Neural cell (in vitro differentiated cells): ENCODE measurements at regions not wholly inside any gene's neighbourhood (a gene's known extent, or its start where the extent isn't known, plus 50 kb on each side); places are given as distances from the start of the nearest gene placed in this dataset.

Experiments
- H2AFZ ChIP-seq: fragments of 200-600, 300-800 bp; sonication (generic), shearing (Covaris generic); 2 replicates; pipeline ENCODE4 v1.6.0; 2014; ENCODE audit warnings: low read depth, mild to moderate bottlenecking, antibody characterized with exemption, low read length, moderate library complexity
- H3F3A ChIP-seq: fragments of 200-600 bp; shearing (Covaris generic); 2 replicates; pipeline ENCODE4 v1.6.1; 2016; ENCODE audit warnings: mild to moderate bottlenecking, moderate library complexity, mixed read lengths, antibody characterized with exemption, low read length; ENCODE audit not compliant: insufficient read depth, poor library complexity, severe bottlenecking
- H3K27ac ChIP-seq: fragments of 200-600, 300-800 bp; sonication (generic), shearing (Covaris generic); 2 replicates; pipeline ENCODE4 v1.5.1; 2014; ENCODE audit warnings: mild to moderate bottlenecking, low read length, moderate library complexity
- H3K27me3 ChIP-seq: fragments of 300-800, 200-600 bp; sonication (generic), shearing (Covaris generic); 2 replicates; pipeline ENCODE4 v1.6.0; 2014; ENCODE audit warnings: mild to moderate bottlenecking, low read depth, low read length, moderate library complexity; ENCODE audit not compliant: insufficient read depth
- H3K36me3 ChIP-seq: fragments of 300-800, 200-600 bp; sonication (generic), shearing (Covaris generic); 2 replicates; pipeline ENCODE4 v1.5.1; 2014; ENCODE audit warnings: mild to moderate bottlenecking, antibody characterized with exemption, low read length, moderate library complexity; ENCODE audit not compliant: insufficient read depth
- H3K4me2 ChIP-seq: fragments of 300-800, 200-600 bp; sonication (generic), shearing (Covaris generic); 2 replicates; pipeline ENCODE4 v1.6.0; 2014; ENCODE audit warnings: mild to moderate bottlenecking, low read length
- H3K4me3 ChIP-seq: fragments of 300-800, 200-600 bp; sonication (generic), shearing (Covaris generic); 2 replicates; pipeline ENCODE4 v1.5.1; 2014; ENCODE audit warnings: mild to moderate bottlenecking, low read length, moderate library complexity
- H3K79me2 ChIP-seq: fragments of 200-600 bp; shearing (Covaris generic); replicated peaks from 2 replicates; pipeline ENCODE4 v1.6.0; 2014; ENCODE audit warnings: mild to moderate bottlenecking, low read length, moderate library complexity; ENCODE audit not compliant: insufficient read depth
- H3K9ac ChIP-seq: fragments of 300-800, 200-600 bp; sonication (generic), shearing (Covaris generic); 2 replicates; pipeline ENCODE4 v1.6.1; 2016; ENCODE audit warnings: mild to moderate bottlenecking, low read length, mixed read lengths
- H3K9me2 ChIP-seq: fragments of 200-600 bp; shearing (Covaris generic); 2 replicates; pipeline ENCODE4 v1.6.1; 2016; ENCODE audit warnings: mild to moderate bottlenecking, low read length, mixed read lengths; ENCODE audit not compliant: insufficient read depth
- H3K9me3 ChIP-seq: fragments of 200-600, 300-800 bp; sonication (generic), shearing (Covaris generic); 2 replicates; pipeline ENCODE4 v1.6.1; 2016; ENCODE audit warnings: mild to moderate bottlenecking, mixed run types, low read length, moderate library complexity, mixed read lengths
- H4K20me1 ChIP-seq: fragments of 200-600 bp; shearing (Covaris generic); 2 replicates; pipeline ENCODE4 v1.6.1; 2016; ENCODE audit warnings: mild to moderate bottlenecking, mixed run types; ENCODE audit not compliant: insufficient read depth
- CTCF ChIP-seq: fragments of 450-650 bp; IDR thresholded peaks from 2 replicates; pipeline ENCODE4 v1.5.1; 2014; ENCODE audit warnings: antibody characterized with exemption, mild to moderate bottlenecking, moderate library complexity; ENCODE audit not compliant: poor library complexity, severe bottlenecking
- EP300 ChIP-seq: fragments of 450-650 bp; conservative IDR thresholded peaks from 2 replicates; pipeline ENCODE4 v1.6.1; 2014; ENCODE audit warnings: antibody characterized with exemption, mild to moderate bottlenecking, moderate library complexity; ENCODE audit not compliant: poor library complexity, severe bottlenecking
- EZH2 ChIP-seq: fragments of 200-600, 300-800 bp; shearing (Covaris generic), sonication (generic); IDR thresholded peaks from 2 replicates; pipeline ENCODE4 v1.6.1; 2014; ENCODE audit warnings: antibody characterized with exemption, low read length, borderline replicate concordance, mild to moderate bottlenecking; ENCODE audit not compliant: insufficient read depth, poor library complexity, severe bottlenecking
- MXI1 ChIP-seq: fragments of 450-650 bp; conservative IDR thresholded peaks from 2 replicates; pipeline ENCODE4 v1.6.1; 2014; ENCODE audit warnings: antibody characterized with exemption, mild to moderate bottlenecking; ENCODE audit not compliant: poor library complexity, severe bottlenecking
- POLR2AphosphoS5 ChIP-seq: IDR thresholded peaks from 2 replicates; pipeline ENCODE4 v1.6.1; 2012
- RAD21 ChIP-seq: fragments of 450-650 bp; conservative IDR thresholded peaks from 2 replicates; pipeline ENCODE4 v1.6.1; 2014; ENCODE audit warnings: antibody characterized with exemption, mild to moderate bottlenecking, moderate library complexity
- REST ChIP-seq: IDR thresholded peaks from 2 replicates; pipeline ENCODE4 v1.6.1; 2012; ENCODE audit warnings: borderline replicate concordance
- SMC3 ChIP-seq: fragments of 450-650 bp; conservative IDR thresholded peaks from 2 replicates; pipeline ENCODE4 v1.6.1; 2014; ENCODE audit warnings: antibody characterized with exemption, mild to moderate bottlenecking, moderate library complexity; ENCODE audit not compliant: poor library complexity
- TAF1 ChIP-seq: IDR thresholded peaks from 2 replicates; pipeline ENCODE4 v1.6.1; 2012; ENCODE audit warnings: low read depth

GRCh38 chr13:62525652-62526051 is 1110.0 kb upstream of the PCDH20 start:
- H3K36me3 ChIP-seq: no peaks in the 10 kb centered on the region
- H2AFZ ChIP-seq: no peak overlapping the region
- no peaks in the 10 kb centered on the region for H3K9me3 ChIP-seq
- no peak for TF ChIP-seq MXI1
- H3K79me2 ChIP-seq: no peaks in the 10 kb centered on the region
- H3K4me2 ChIP-seq: no peak overlapping the region
- no peaks in the 10 kb centered on the region for H3K27me3 ChIP-seq
- H4K20me1 ChIP-seq: no peaks in the 10 kb centered on the region
- H3K9ac ChIP-seq: no peak overlapping the region
- no peaks in the 10 kb centered on the region for H3F3A ChIP-seq
- no peaks in the 10 kb centered on the region for H3K9me2 ChIP-seq
- no peak overlapping the region for H3K4me3 ChIP-seq
- H3K27ac ChIP-seq: no peak overlapping the region

GRCh38 chr13:62524498-62524897 is 1108.8 kb upstream of the PCDH20 start:
- H3K9me2 ChIP-seq: no peaks in the 10 kb centered on the region
- no peak overlapping the region for H3K27ac ChIP-seq
- H3K27me3 ChIP-seq: no peaks in the 10 kb centered on the region
- TF ChIP-seq REST (no peak), CTCF (no peak), RAD21 (no peak), EZH2 (no peak)
- no peaks in the 10 kb centered on the region for H3K79me2 ChIP-seq
- H3K9ac ChIP-seq: no peak overlapping the region
- no peak overlapping the region for H3K4me2 ChIP-seq
- no peaks in the 10 kb centered on the region for H4K20me1 ChIP-seq
- no peaks in the 10 kb centered on the region for H3F3A ChIP-seq
- no peak overlapping the region for H3K4me3 ChIP-seq
- H2AFZ ChIP-seq: no peak overlapping the region
- no peaks in the 10 kb centered on the region for H3K36me3 ChIP-seq
- no peaks in the 10 kb centered on the region for H3K9me3 ChIP-seq

GRCh38 chr13:62524061-62524460 is 1108.4 kb upstream of the PCDH20 start:
- TF ChIP-seq TAF1 (no peak), EZH2 (no peak), POLR2AphosphoS5 (no peak), SMC3 (no peak), REST (no peak), RAD21 (no peak), MXI1 (no peak), CTCF (no peak), EP300 (no peak)
- H3K27ac ChIP-seq: no peak overlapping the region
- no peak overlapping the region for H3K4me3 ChIP-seq
- no peaks in the 10 kb centered on the region for H4K20me1 ChIP-seq
- H3K36me3 ChIP-seq: no peaks in the 10 kb centered on the region
- H3K9ac ChIP-seq: no peak overlapping the region
- no peaks in the 10 kb centered on the region for H3F3A ChIP-seq
- H2AFZ ChIP-seq: no peak overlapping the region
- H3K9me2 ChIP-seq: no peaks in the 10 kb centered on the region
- H3K79me2 ChIP-seq: no peaks in the 10 kb centered on the region
- H3K27me3 ChIP-seq: no peaks in the 10 kb centered on the region
- no peak overlapping the region for H3K4me2 ChIP-seq
- H3K9me3 ChIP-seq: no peaks in the 10 kb centered on the region
